GM18499 (cell line): ENCODE measurements at regions not wholly inside any gene's neighbourhood (a gene's known extent, or its start where the extent isn't known, plus 50 kb on each side); places are given as distances from the start of the nearest gene placed in this dataset.
"Not testable (repeated sequence)": the region's sequence is repeated elsewhere in the genome, so short reads cannot be mapped to it uniquely, and the experiment has no call there.

ENCODE experiments used
- ATAC-seq: cut with Tn5 transposase; IDR thresholded peaks from one replicate; pipeline ENCODE4 v1.9.1; 2021; ENCODE audit warnings: moderate number of reproducible peaks; ENCODE audit not compliant: insufficient read depth, unreplicated experiment

- no peak for ATAC-seq
These were observed 595.3 kb upstream of the ADGRB3 start for GRCh38 chr6:68039641-68040311.

GRCh38 chr6:68038815-68039408, 596.2 kb upstream of the ADGRB3 start:
- no peak for ATAC-seq

GRCh38 chr6:68032217-68032616, 602.9 kb upstream of the ADGRB3 start:
- no peak for ATAC-seq

- ATAC-seq: no peak
These were observed 604.0 kb upstream of the ADGRB3 start for GRCh38 chr6:68031054-68031453.

GRCh38 chr6:68026483-68026882, 608.6 kb upstream of the ADGRB3 start:
- ATAC-seq: no peak

GRCh38 chr6:68025764-68026163, 609.3 kb upstream of the ADGRB3 start:
- ATAC-seq: no peak

GRCh38 chr6:68024570-68025269, 610.4 kb upstream of the ADGRB3 start:
- ATAC-seq: no peak

GRCh38 chr6:68022968-68023367, 612.1 kb upstream of the ADGRB3 start:
- not testable (repeated sequence) for ATAC-seq

- ATAC-seq: no peak
These were observed 621.1 kb upstream of the ADGRB3 start for GRCh38 chr6:68013780-68014515.

- no peak for ATAC-seq
These were observed 622.3 kb upstream of the ADGRB3 start for GRCh38 chr6:68012822-68013221.

GRCh38 chr6:68010936-68011335, 624.1 kb upstream of the ADGRB3 start:
- ATAC-seq: no peak

GRCh38 chr6:68008445-68008844, 626.6 kb upstream of the ADGRB3 start:
- no peak for ATAC-seq

GRCh38 chr6:68007717-68008116, 627.4 kb upstream of the ADGRB3 start:
- no peak for ATAC-seq

- no peak for ATAC-seq
These were observed 648.3 kb upstream of the ADGRB3 start for GRCh38 chr6:67986694-67987232.

- ATAC-seq: no peak
These were observed 658.6 kb upstream of the ADGRB3 start for GRCh38 chr6:67976486-67976885.

GRCh38 chr6:67974931-67975330, 660.2 kb upstream of the ADGRB3 start:
- no peak for ATAC-seq

GRCh38 chr6:67971812-67972211, 663.3 kb upstream of the ADGRB3 start:
- ATAC-seq: no peak

- no peak for ATAC-seq
These were observed 668.3 kb upstream of the ADGRB3 start for GRCh38 chr6:67966830-67967229.

- ATAC-seq: no peak
These were observed 678.7 kb upstream of the ADGRB3 start for GRCh38 chr6:67956352-67956751.

- no peak for ATAC-seq
These were observed 682.1 kb upstream of the ADGRB3 start for GRCh38 chr6:67952948-67953347.

- no peak for ATAC-seq
These were observed 683.0 kb upstream of the ADGRB3 start for GRCh38 chr6:67952121-67952520.
